Gastrocnemius medialis (tissue), 4 donors: ENCODE measurements at regions not wholly inside any gene's neighbourhood (a gene's known extent, or its start where the extent isn't known, plus 50 kb on each side); places are given as distances from the start of the nearest gene placed in this dataset.

Experiments used
- CTCF ChIP-seq, 5 experiments: fragments of 450-650 bp in 3 of 5; fragments of 200-600 bp in 2 of 5; sonication (generic) in 2 of 5; IDR thresholded peaks in 4 of 5; conservative IDR thresholded peaks in 1 of 5; 1 replicate in 4 of 5; 2 replicates in 1 of 5; pipeline ENCODE4 v1.5.1; 2016 to 2019; ENCODE audit warnings: antibody characterized with exemption in 5 of 5, mild to moderate bottlenecking in 3 of 5, moderate library complexity in 3 of 5
- POLR2A ChIP-seq, 2 donors: fragments of 450-650 bp; IDR thresholded peaks; one replicate each; pipeline ENCODE4 v1.6.1; 2017; ENCODE audit warnings: antibody characterized with exemption in 2 of 2, mild to moderate bottlenecking in 2 of 2, moderate library complexity in 2 of 2

- TF ChIP-seq POLR2A (IDR thresholded peaks at IDR 0.05): no peak
- TF ChIP-seq CTCF (IDR thresholded peaks at IDR 0.05 in 4 of 5, conservative IDR thresholded peaks at IDR 0.05 in 1 of 5): no peak
Measured at GRCh38 chr4:118587946-118588345, 97.2 kb upstream of the METTL14 start.
